ENCODE measurements at regions not wholly inside any gene's neighbourhood (a gene's known extent, or its start where the extent isn't known, plus 50 kb on each side); places are given as distances from the start of the nearest gene placed in this dataset.

DNA sequence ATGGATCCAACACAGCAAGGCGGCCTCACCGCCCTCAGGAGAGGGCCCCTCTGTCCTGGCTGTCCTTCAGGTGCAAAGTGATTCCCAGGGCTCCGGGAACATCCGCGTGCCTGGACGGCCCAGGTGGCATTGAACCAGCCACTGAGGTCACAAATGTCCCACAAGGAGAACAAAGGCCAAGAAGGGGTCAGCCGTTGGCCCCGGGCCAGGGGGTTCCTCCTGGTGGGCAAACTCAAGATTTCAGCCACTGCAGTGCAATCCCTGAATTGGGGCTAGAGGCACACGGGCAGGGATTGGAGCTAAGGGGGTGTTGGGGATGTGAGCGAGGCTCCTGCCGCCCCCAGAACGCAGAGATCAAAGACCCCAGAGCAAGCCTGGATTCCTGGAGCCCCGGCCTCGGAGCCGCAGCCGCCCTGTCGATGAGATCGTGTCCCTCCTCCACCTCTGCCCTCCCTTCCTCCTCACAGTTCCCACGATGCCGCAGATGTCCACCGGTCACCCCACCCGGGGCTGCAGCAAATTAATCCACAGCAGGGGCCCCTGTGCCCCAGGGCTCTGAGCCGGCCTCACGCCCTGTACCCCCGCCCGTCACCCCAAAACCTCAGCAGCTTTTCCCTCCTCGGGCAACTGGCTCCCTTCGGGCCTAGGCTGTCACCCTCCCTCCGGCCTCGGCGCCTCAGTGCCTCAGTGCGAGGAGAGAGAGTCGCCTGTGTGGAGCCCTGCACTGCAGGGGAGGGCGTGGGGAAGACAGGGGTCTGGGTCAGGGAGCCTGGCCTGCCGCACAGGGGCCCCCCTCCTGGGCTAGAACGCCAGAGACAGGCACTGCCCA is 56.7 kb upstream of the GALNT9 start:
- no peaks in the 10 kb centered on the region for H3K4me1 Mint-ChIP-seq (ENCODE audit: low read depth, unreplicated experiment)
- TF ChIP-seq, protein P1, sequence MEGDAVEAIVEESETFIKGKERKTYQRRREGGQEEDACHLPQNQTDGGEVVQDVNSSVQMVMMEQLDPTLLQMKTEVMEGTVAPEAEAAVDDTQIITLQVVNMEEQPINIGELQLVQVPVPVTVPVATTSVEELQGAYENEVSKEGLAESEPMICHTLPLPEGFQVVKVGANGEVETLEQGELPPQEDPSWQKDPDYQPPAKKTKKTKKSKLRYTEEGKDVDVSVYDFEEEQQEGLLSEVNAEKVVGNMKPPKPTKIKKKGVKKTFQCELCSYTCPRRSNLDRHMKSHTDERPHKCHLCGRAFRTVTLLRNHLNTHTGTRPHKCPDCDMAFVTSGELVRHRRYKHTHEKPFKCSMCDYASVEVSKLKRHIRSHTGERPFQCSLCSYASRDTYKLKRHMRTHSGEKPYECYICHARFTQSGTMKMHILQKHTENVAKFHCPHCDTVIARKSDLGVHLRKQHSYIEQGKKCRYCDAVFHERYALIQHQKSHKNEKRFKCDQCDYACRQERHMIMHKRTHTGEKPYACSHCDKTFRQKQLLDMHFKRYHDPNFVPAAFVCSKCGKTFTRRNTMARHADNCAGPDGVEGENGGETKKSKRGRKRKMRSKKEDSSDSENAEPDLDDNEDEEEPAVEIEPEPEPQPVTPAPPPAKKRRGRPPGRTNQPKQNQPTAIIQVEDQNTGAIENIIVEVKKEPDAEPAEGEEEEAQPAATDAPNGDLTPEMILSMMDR (IDR thresholded peaks at IDR 0.05; ENCODE audit: unreplicated experiment): no peak
- peaks cover 52% of the 10 kb centered on the region for H3K27me3 Mint-ChIP-seq (ENCODE audit: unreplicated experiment)
- BruUV-seq (replicated peaks): no TSS peak
- H3K4me3 Mint-ChIP-seq (ENCODE audit: low read depth, unreplicated experiment): no peak overlapping the region
- CTCF ChIA-PET: no interaction called here
- no peaks in the 10 kb centered on the region for H3K9me3 Mint-ChIP-seq (ENCODE audit: low read depth, unreplicated experiment)
- no peak overlapping the region for H3K27ac Mint-ChIP-seq (ENCODE audit: unreplicated experiment)
- no peaks in the 10 kb centered on the region for H3K36me3 Mint-ChIP-seq (ENCODE audit: insufficient read depth, unreplicated experiment)
- no peak for DNase-seq
- intact Hi-C loops (cut with micrococcal nuclease; ENCODE audit: unreplicated experiment): no loop called here

DNA sequence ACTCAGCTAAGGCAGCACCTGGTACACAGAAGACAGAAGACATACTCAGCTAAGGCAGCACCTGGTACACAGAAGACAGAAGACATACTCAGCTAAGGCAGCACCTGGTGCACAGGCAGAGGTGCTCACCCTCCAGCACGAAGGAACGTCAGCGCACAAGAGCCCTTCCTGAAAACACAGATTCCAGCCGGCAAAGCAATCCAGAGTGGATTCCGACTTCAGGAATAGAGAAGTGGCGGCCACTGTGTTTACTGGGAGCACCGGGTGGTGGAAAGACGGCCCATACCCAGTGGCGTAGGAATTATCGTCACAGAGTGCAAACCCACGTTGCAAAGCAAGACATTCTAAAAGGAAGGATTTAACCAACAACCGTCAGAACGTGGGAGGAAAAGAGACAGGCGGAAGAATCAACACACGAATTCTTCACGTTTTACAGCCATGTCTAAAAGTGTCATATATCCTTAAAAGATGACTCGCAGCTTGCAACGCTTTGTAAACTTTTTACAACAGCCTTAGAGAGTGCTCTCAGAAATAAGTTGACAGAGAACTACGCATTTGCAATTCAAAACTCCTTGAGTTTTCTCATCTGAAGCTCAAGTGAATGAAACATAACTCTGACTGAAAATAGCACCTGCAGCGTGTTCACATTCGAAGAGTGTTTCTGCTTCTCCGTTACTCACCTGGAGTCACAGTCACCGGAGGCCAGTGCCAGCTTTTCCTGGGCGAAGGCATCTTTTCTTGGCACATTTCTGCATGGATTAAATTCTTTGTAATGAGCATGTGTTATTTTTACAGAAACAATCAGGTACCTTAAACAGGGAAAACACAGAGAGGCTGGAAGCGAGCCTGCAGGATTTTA is 55.8 kb upstream of the GALNT9 start:
- Mint-ChIP-seq H3K4me3 (ENCODE audit: low read depth, unreplicated experiment) (no peak overlapping the region), H3K27me3 (ENCODE audit: unreplicated experiment) (peaks cover 42% of the 10 kb centered on the region), H3K4me1 (ENCODE audit: low read depth, unreplicated experiment) (no peaks in the 10 kb centered on the region), H3K9me3 (ENCODE audit: low read depth, unreplicated experiment) (no peaks in the 10 kb centered on the region), H3K36me3 (ENCODE audit: insufficient read depth, unreplicated experiment) (no peaks in the 10 kb centered on the region), H3K27ac (ENCODE audit: unreplicated experiment) (no peak overlapping the region)
- CTCF ChIA-PET: no interaction called here
- intact Hi-C loops (cut with micrococcal nuclease; ENCODE audit: unreplicated experiment): no loop called here
- no TSS peak for BruUV-seq (replicated peaks)
- TF ChIP-seq, protein P1 (IDR thresholded peaks at IDR 0.05; ENCODE audit: unreplicated experiment): no peak
- no peak for DNase-seq

DNA sequence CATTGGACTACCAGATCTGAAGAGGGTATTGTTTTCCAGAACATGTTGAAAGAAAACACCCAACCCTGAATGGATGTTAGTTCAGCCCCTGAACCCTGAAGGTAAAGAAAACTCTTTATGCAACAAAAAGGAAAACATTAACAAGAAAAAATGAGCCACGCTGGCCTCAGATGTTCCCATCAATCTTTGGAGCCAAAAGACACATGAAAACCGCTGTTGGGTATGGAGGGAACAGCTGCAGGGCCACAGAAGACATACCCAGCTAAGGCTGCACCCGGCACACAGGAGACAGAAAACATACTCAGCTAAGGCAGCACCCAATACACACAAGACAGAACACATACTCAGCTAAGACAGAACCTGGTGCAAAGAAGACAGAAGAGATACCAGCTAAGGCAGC is 51.3 kb upstream of the GALNT9 start:
- TF ChIP-seq, protein P1 (IDR thresholded peaks at IDR 0.05; ENCODE audit: unreplicated experiment): no peak
- DNase-seq: no peak
- CTCF ChIA-PET: interaction anchor here (0.6 kb wide), 1 partner anchor 17 kb away, joined by 6 read pairs; no protein-coding TSS in a partner anchor
- H3K4me1 Mint-ChIP-seq (ENCODE audit: low read depth, unreplicated experiment): no peaks in the 10 kb centered on the region
- H3K27me3 Mint-ChIP-seq (ENCODE audit: unreplicated experiment): peaks cover 24% of the 10 kb centered on the region
- BruUV-seq (replicated peaks): no TSS peak
- no peak overlapping the region for H3K4me3 Mint-ChIP-seq (ENCODE audit: low read depth, unreplicated experiment)
- no peaks in the 10 kb centered on the region for H3K9me3 Mint-ChIP-seq (ENCODE audit: low read depth, unreplicated experiment)
- no peaks in the 10 kb centered on the region for H3K36me3 Mint-ChIP-seq (ENCODE audit: insufficient read depth, unreplicated experiment)
- no peak overlapping the region for H3K27ac Mint-ChIP-seq (ENCODE audit: unreplicated experiment)
- intact Hi-C loops (cut with micrococcal nuclease; ENCODE audit: unreplicated experiment): no loop called here

DNA sequence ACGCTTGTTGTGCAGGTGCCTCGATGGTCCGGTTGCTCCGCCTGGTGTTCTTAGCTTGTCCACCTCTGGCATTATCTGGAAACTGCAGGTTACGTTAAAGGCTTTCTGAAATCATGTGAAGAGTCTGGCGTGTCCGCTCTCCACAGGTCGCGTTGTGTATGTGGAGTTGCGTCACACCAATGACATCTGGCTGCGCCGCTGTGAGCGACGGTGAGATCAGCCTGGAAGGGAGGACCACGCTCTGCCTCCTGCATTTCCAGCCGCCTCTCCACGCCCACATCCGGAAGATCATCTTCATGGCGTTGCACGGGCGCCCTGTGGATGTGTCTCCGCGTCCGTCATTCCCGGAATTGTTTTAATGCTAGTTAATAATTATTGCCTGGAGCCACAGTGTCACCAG is 50.6 kb upstream of the GALNT9 start:
- H3K27ac Mint-ChIP-seq (ENCODE audit: unreplicated experiment): no peak overlapping the region
- TF ChIP-seq, protein P1 (IDR thresholded peaks at IDR 0.05; ENCODE audit: unreplicated experiment): no peak
- intact Hi-C loops (cut with micrococcal nuclease; ENCODE audit: unreplicated experiment): no loop called here
- H3K9me3 Mint-ChIP-seq (ENCODE audit: low read depth, unreplicated experiment): no peaks in the 10 kb centered on the region
- peaks cover 30% of the 10 kb centered on the region for H3K27me3 Mint-ChIP-seq (ENCODE audit: unreplicated experiment)
- CTCF ChIA-PET: no interaction called here
- no peak for DNase-seq
- no peaks in the 10 kb centered on the region for H3K36me3 Mint-ChIP-seq (ENCODE audit: insufficient read depth, unreplicated experiment)
- BruUV-seq (replicated peaks): no TSS peak
- no peak overlapping the region for H3K4me3 Mint-ChIP-seq (ENCODE audit: low read depth, unreplicated experiment)
- H3K4me1 Mint-ChIP-seq (ENCODE audit: low read depth, unreplicated experiment): no peaks in the 10 kb centered on the region

All from Calu3 (cell line).